Effector memory CD8-positive, alpha-beta T cell (primary cell): ENCODE measurements at regions not wholly inside any gene's neighbourhood (a gene's known extent, or its start where the extent isn't known, plus 50 kb on each side); places are given as distances from the start of the nearest gene placed in this dataset.
"Not testable (repeated sequence)": the region's sequence is repeated elsewhere in the genome, so short reads cannot be mapped to it uniquely, and the experiment has no call there.

ENCODE experiments used
- ATAC-seq: fragments of 150-1000 bp; cut with Tn5 transposase; replicated peaks from 2 replicates; pipeline ENCODE4 v1.10.0; 2021; ENCODE audit warnings: mild to moderate bottlenecking, moderate library complexity
- DNase-seq, 3 experiments: peaks; one replicate each; pipeline ENCODE4 v3.0.0; 2021
- H3K27ac Mint-ChIP-seq, 2 donors: one replicate each; pipeline ENCODE4 v1.8.0; 2022; ENCODE audit warnings: mild to moderate bottlenecking in 2 of 2, mixed read lengths in 2 of 2, moderate library complexity in 2 of 2
- H3K27me3 Mint-ChIP-seq, 2 donors: one replicate each; pipeline ENCODE4 v1.8.0; 2022; ENCODE audit warnings: mixed read lengths in 2 of 2
- H3K36me3 Mint-ChIP-seq: one replicate; pipeline ENCODE4 v1.8.0; 2022; ENCODE audit warnings: mild to moderate bottlenecking, moderate library complexity, mixed read lengths; ENCODE audit not compliant: insufficient read depth
- H3K4me1 Mint-ChIP-seq, 2 donors: one replicate each; pipeline ENCODE4 v1.8.0; 2022; ENCODE audit warnings: low read depth in 2 of 2, mixed read lengths in 2 of 2
- H3K4me3 Mint-ChIP-seq, 2 donors: one replicate each; pipeline ENCODE4 v1.8.0; 2022; ENCODE audit warnings: mild to moderate bottlenecking in 2 of 2, mixed read lengths in 2 of 2, moderate library complexity in 2 of 2
- H3K9me3 Mint-ChIP-seq, 2 donors: one replicate each; pipeline ENCODE4 v1.8.0; 2022; ENCODE audit warnings: mixed read lengths in 2 of 2

GRCh38 chr1:161454865-161455707, 50.2 kb upstream of the FCGR2A start:
- not testable (repeated sequence) for DNase-seq, H3K27me3 Mint-ChIP-seq, H3K36me3 Mint-ChIP-seq, H3K27ac Mint-ChIP-seq, H3K4me1 Mint-ChIP-seq, H3K9me3 Mint-ChIP-seq, H3K4me3 Mint-ChIP-seq
- peak; percentile 40 for ATAC-seq

GRCh38 chr1:161453950-161454864, 51.0 kb upstream of the FCGR2A start:
- DNase-seq, H3K27ac Mint-ChIP-seq, H3K9me3 Mint-ChIP-seq: not testable (repeated sequence)

DNA sequence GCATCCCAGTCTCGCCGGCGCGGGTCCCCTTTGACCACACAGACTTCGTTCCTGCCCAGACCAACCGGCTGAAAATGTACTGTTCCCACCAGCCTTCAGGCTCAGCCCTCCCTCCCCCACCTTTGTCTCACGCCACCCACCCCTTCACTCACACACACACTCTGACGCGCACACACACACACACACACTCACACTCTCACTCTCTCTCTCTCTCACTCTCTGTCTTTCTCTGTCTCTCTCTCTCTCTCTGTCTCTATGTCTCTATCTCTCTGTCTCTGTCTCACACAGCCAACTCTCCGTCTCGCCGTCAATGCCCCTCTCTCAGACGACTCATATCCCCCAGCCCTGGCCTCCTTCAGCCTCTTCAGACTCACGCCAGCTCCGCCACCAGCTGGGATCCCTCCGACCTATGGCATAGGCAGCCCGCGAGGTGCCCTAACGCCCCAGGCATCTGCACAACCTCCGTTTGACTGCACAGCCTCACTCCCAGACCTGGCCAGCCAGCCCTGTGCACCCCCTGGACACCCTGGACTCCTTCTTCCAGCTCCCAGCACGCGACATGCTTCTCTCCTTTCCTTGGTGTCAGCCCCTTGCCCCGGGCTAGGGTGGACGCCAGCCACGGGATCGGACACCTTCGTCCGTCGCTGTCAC, 53.4 kb upstream of the FCGR2A start:
- H3K9me3 Mint-ChIP-seq, H3K4me3 Mint-ChIP-seq, H3K27me3 Mint-ChIP-seq, H3K36me3 Mint-ChIP-seq, DNase-seq, H3K4me1 Mint-ChIP-seq, ATAC-seq, H3K27ac Mint-ChIP-seq: not testable (repeated sequence)

More at GRCh38 chr1:161453950-161454864, 51.0 kb upstream of the FCGR2A start:
- H3K4me1 Mint-ChIP-seq, H3K4me3 Mint-ChIP-seq, H3K36me3 Mint-ChIP-seq, H3K27me3 Mint-ChIP-seq: not testable (repeated sequence)
- peak; percentile 35 for ATAC-seq

DNA sequence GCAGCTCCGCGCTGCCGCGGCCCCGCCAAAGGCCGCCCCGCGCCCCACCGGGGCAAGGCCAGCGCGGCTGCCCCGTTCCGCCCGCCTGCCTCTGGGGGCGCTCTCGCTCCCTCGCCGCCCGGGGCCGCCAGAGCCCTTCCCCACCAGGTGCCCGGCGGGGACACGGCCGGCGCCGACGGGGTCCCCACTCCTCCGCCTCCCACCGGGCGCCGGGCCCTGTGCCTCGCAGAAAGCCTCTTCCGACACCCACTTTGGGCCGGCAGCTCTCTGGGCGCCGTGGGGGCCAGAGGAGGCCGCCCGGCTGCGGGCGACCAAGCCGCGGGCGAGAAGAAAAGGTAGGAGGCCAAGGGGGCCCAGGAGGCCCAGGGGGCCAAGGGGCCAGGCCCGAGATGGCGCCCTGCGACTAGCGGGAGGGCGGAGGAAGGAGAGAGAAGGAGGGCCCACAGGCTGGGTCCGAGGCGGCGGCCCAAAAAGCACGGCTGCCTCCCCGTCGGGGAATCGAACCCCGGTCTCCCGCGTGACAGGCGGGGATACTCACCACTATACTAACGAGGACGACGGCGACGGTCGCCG, 57.4 kb upstream of the FCGR2A start:
- not testable (repeated sequence) for DNase-seq, H3K9me3 Mint-ChIP-seq, H3K4me1 Mint-ChIP-seq, H3K36me3 Mint-ChIP-seq, H3K4me3 Mint-ChIP-seq, H3K27ac Mint-ChIP-seq, H3K27me3 Mint-ChIP-seq
- peak; percentile 40 for ATAC-seq

- H3K4me1 Mint-ChIP-seq, H3K27ac Mint-ChIP-seq, H3K27me3 Mint-ChIP-seq, H3K36me3 Mint-ChIP-seq, H3K4me3 Mint-ChIP-seq, H3K9me3 Mint-ChIP-seq, DNase-seq: not testable (repeated sequence)
- ATAC-seq: peak; percentile 39
Observed at GRCh38 chr1:161447040-161447759, 58.1 kb upstream of the FCGR2A start.

DNA sequence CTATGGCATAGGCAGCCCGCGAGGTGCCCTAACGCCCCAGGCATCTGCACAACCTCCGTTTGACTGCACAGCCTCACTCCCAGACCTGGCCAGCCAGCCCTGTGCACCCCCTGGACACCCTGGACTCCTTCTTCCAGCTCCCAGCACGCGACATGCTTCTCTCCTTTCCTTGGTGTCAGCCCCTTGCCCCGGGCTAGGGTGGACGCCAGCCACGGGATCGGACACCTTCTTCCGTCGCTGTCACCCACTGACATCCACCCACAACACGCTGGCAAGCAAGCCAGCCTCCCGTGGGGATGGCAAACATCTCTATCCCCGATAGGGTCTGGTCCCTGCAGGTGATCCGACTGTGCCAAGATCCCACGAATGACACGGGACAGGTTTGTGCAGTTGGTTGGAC, 60.5 kb upstream of the FCGR2A start:
- not testable (repeated sequence) for H3K4me3 Mint-ChIP-seq, H3K36me3 Mint-ChIP-seq, ATAC-seq, H3K9me3 Mint-ChIP-seq, H3K4me1 Mint-ChIP-seq, H3K27ac Mint-ChIP-seq
- peak in 1 of 3 experiments; percentile 38 for DNase-seq
- H3K27me3 Mint-ChIP-seq: peaks cover 7 to 12% of the 10 kb centered on the region in 2 donors

DNA sequence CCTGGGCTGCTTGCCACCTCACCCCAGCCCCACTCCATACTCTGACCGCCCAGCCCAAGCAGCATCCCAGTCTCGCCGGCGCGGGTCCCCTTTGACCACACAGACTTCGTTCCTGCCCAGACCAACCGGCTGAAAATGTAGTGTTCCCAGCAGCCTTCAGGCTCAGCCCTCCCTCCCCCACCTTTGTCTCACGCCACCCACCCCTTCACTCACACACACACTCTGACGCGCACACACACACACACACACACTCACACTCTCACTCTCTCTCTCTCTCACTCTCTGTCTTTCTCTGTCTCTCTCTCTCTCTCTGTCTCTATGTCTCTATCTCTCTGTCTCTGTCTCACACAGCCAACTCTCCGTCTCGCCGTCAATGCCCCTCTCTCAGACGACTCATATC, 61.0 kb upstream of the FCGR2A start:
- H3K4me3 Mint-ChIP-seq, ATAC-seq, DNase-seq, H3K36me3 Mint-ChIP-seq, H3K9me3 Mint-ChIP-seq, H3K27ac Mint-ChIP-seq: not testable (repeated sequence)
- Mint-ChIP-seq H3K27me3 (peaks cover 11 to 16% of the 10 kb centered on the region in 2 donors), H3K4me1 (peaks cover 8 to 11% of the 10 kb centered on the region in 2 donors)

DNA sequence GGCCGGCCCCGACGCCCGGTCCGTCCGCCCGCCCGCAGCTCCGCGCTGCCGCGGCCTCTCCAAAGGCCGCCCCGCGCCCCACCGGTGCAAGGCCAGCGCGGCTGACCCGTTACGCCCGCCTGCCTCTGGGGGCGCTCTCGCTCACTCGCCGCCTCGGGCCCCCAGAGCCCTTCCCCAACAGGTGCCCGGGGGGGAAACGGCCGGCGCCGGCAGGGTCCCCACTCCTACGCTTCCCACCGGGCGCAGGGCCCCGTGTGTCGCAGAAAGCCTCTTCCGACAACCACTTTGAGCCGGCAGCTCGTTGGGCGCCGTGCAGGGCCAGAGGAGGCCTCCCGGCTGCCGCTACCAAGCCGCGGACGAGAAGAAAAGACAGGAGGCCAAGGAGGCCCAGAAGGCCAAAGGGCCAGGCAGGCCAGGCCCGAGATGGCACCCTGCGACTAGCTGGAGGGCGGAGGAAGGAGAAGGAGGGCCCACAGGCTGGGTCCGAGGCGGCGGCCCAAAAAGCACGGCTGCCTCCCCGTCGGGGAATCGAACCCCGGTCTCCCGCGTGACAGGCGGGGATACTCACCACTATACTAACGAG, 64.9 kb upstream of the FCGR2A start:
- peak; percentile 41 to 51 (median 51) for DNase-seq
- peak overlapping the region; percentile 82 to 87 for H3K4me3 Mint-ChIP-seq
- peak; percentile 63 for ATAC-seq
- no peaks in the 10 kb centered on the region for H3K9me3 Mint-ChIP-seq
- H3K27me3 Mint-ChIP-seq: peaks cover 34 to 41% of the 10 kb centered on the region in 2 donors
- peaks cover 8 to 12% of the 10 kb centered on the region in 2 donors for H3K4me1 Mint-ChIP-seq
- peaks cover 4% of the 10 kb centered on the region for H3K36me3 Mint-ChIP-seq
- no peak overlapping the region for H3K27ac Mint-ChIP-seq

DNA sequence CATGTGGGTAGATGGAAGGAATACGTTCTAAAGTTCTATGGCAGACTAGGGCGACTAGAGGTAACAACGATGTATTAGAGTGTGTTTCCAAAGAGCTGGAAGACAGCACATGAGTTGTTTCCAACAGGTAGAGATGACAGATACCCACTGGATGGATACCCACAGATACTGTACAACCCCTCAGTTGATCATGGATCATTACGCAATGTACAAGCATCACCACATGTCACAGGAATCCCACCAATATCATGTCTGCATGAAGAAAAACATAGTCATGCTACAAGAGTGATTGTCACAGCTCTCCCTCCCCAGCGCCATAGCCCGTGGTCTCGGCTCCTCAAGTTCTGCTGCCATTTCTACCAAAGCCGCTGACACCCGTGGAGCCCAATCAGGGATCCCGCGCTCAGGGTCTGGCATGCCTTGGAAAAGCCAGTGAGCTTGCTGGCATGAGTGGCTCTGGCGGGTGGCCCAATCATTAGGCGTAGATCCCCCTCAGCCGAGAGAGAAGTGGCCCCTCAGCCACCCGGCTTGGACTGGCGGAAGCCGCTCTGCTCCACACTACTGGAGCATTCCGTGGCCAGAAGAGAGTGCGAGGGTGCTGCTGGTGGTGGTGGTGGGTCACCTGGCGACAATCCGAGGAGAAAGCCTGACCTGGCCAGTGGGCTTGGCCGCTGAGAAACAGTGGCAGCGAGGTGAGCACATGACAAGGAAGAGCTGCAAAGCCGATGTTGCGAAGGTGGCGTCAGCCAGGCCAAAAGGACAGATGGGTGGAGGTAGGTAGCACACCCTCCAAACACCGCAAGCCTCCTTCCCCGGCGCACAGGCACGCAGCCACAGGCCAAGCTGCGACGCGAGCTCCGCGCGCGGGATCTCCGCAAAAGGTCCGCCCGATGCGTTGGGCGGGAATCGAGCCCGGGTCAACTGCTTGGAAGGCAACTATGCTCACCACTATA, 65.7 kb upstream of the FCGR2A start:
- H3K27ac Mint-ChIP-seq: no peak overlapping the region
- peaks cover 37 to 46% of the 10 kb centered on the region in 2 donors for H3K27me3 Mint-ChIP-seq
- H3K4me3 Mint-ChIP-seq: peak overlapping the region; percentile 68 to 70
- no peaks in the 10 kb centered on the region for H3K9me3 Mint-ChIP-seq
- H3K4me1 Mint-ChIP-seq: peaks cover 8 to 12% of the 10 kb centered on the region in 2 donors
- DNase-seq: no peak
- H3K36me3 Mint-ChIP-seq: peaks cover 4% of the 10 kb centered on the region
- ATAC-seq: no peak

DNA sequence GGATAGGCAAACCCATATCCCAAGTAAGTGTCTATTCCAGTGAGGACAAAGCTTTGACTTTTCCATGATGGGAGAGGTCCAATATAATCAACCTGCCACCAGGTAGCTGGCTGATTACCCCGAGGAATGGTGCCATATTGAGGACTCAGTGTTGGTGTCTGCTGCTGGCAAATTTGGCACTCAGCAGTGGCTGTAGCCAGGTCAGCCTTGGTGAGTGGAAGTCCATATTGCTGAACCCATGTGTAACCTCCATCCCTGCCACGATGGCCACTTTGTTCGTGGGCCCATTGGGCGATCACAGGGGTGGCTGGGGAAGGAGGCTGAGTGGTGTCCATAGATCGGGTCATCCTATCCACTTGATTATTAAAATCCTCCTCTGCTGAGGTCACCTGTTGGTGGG, 65.5 kb upstream of the CFAP126 start:
- not testable (repeated sequence) for H3K4me1 Mint-ChIP-seq, H3K4me3 Mint-ChIP-seq, H3K36me3 Mint-ChIP-seq, DNase-seq, ATAC-seq, H3K9me3 Mint-ChIP-seq, H3K27ac Mint-ChIP-seq
- H3K27me3 Mint-ChIP-seq: peaks cover 52 to 58% of the 10 kb centered on the region in 2 donors

GRCh38 chr1:161432091-161432490, 64.4 kb upstream of the CFAP126 start:
- ATAC-seq: no peak
- peaks cover 7% of the 10 kb centered on the region for H3K36me3 Mint-ChIP-seq
- no peak overlapping the region for H3K27ac Mint-ChIP-seq
- H3K4me1 Mint-ChIP-seq: peaks cover 0 to 11% of the 10 kb centered on the region in 2 donors
- H3K9me3 Mint-ChIP-seq: no peaks in the 10 kb centered on the region
- peaks cover 52 to 57% of the 10 kb centered on the region in 2 donors for H3K27me3 Mint-ChIP-seq
- DNase-seq: no peak
- no peak overlapping the region for H3K4me3 Mint-ChIP-seq
